Omental fat pad (tissue), 3 donors: ENCODE measurements at regions not wholly inside any gene's neighbourhood (a gene's known extent, or its start where the extent isn't known, plus 50 kb on each side); places are given as distances from the start of the nearest gene placed in this dataset.

Experiments used
- ATAC-seq: fragments of 150-250 bp; one replicate; pipeline ENCODE4 v1.9.1; 2016; ENCODE audit warnings: mild to moderate bottlenecking, moderate library complexity; ENCODE audit not compliant: low FRiP score
- DNase-seq: peaks from one replicate; pipeline ENCODE4 v3.0.0-alpha.2; 2019; ENCODE audit warnings: low spot score
- CTCF ChIP-seq, 3 donors: fragments of 450-650 bp; IDR thresholded peaks; one replicate each; pipeline ENCODE4 v1.5.1; 2016 to 2017; ENCODE audit warnings: antibody characterized with exemption in 3 of 3, mild to moderate bottlenecking in 3 of 3, moderate library complexity in 2 of 3

- no peak for DNase-seq
- ATAC-seq, result no peak
- no peak for TF ChIP-seq CTCF (IDR thresholded peaks at IDR 0.05)
Measured at GRCh38 chr10:4707221-4707620, 118.8 kb upstream of the AKR1E2 start.

- TF ChIP-seq CTCF (IDR thresholded peaks at IDR 0.05), result no peak
- ATAC-seq, result peak; percentile 89
- no peak for DNase-seq
Measured at GRCh38 chr10:4704034-4704545, 121.9 kb upstream of the AKR1E2 start.

- ATAC-seq, result no peak
- DNase-seq, result no peak
- no peak for TF ChIP-seq CTCF (IDR thresholded peaks at IDR 0.05)
Measured at GRCh38 chr10:4701016-4701415, 125.0 kb upstream of the AKR1E2 start.

- TF ChIP-seq CTCF (IDR thresholded peaks at IDR 0.05), result no peak
- ATAC-seq (no peak), DNase-seq (no peak)
Measured at GRCh38 chr10:4699950-4700730, 125.9 kb upstream of the AKR1E2 start.

- no peak for TF ChIP-seq CTCF (IDR thresholded peaks at IDR 0.05)
- DNase-seq, result no peak
- ATAC-seq, result no peak
Measured at GRCh38 chr10:4698075-4698474, 127.9 kb upstream of the AKR1E2 start.

GRCh38 chr10:4696186-4696585 is 129.8 kb upstream of the AKR1E2 start:
- ATAC-seq (no peak), DNase-seq (no peak)
- no peak for TF ChIP-seq CTCF (IDR thresholded peaks at IDR 0.05)

GRCh38 chr10:4693967-4694366 is 132.0 kb upstream of the AKR1E2 start:
- DNase-seq (no peak), ATAC-seq (no peak)
- no peak for TF ChIP-seq CTCF (IDR thresholded peaks at IDR 0.05)
